ENCODE measurements at regions not wholly inside any gene's neighbourhood (a gene's known extent, or its start where the extent isn't known, plus 50 kb on each side); places are given as distances from the start of the nearest gene placed in this dataset.

DNA sequence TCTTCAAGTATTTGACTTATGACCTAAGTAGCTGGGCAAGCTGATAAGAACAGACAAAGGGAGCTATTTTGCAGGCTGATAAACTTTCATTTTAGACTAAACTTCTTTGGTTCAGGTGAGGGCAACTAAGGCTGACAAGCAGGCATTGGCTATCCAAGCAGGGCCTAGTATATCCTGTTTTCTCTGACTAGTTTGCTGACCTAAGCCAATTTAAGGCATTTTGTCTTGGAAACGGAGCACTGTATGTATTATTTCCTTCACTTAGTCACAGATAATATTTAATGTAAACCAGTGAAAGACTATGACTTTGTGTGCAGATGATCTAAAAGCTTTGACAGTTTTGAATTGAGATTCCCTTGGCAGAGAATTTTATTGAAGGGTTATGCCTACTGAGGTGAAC is 172.5 kb downstream of the POU4F1 start:
- TF ChIP-seq EZH2phosphoT487 (IDR thresholded peaks at IDR 0.05; ENCODE audit: insufficient read depth, low read depth): no peak
- TF ChIP-seq EZH2 (IDR thresholded peaks at IDR 0.05; ENCODE audit: insufficient read depth, poor library complexity, severe bottlenecking): no peak

Measured in GM23248 (cell line).